SK-N-SH (cell line): ENCODE measurements at regions not wholly inside any gene's neighbourhood (a gene's known extent, or its start where the extent isn't known, plus 50 kb on each side); places are given as distances from the start of the nearest gene placed in this dataset.

Experiments used
- CTCF ChIA-PET: fragments of 300-600, 350-600 bp; formaldehyde crosslinking; extraction: SDS; loops from one replicate; lab custom pipeline; 2021; lab: Yijun Ruan, JAX
- POLR2A ChIA-PET: fragments of 350-600 bp; sonication (Branson Sonifier 250); formaldehyde crosslinking; extraction: SDS; loops from one replicate; lab custom pipeline; 2020; ENCODE audit warnings: antibody characterized with exemption, inconsistent platforms; lab: Yijun Ruan, JAX
- DNase-seq: peaks from one replicate; pipeline ENCODE4 v3.0.0; 2012
- H2AFZ ChIP-seq: fragments of 200-600 bp; sonication (generic); 2 replicates; pipeline ENCODE4 v1.8.1; 2016; ENCODE audit warnings: antibody characterized with exemption, mild to moderate bottlenecking, low read depth
- H3F3A ChIP-seq: fragments of 200-600 bp; sonication (generic); replicated peaks from 2 replicates; pipeline ENCODE3; 2016; ENCODE audit warnings: antibody characterized with exemption, mild to moderate bottlenecking; ENCODE audit not compliant: insufficient read depth
- H3K27ac ChIP-seq, 2 experiments: fragments of 200-500 bp in 1 of 2; fragments of 200-600 bp in 1 of 2; sonication (Bioruptor generic) in 1 of 2; sonication (generic), shearing (Covaris generic) in 1 of 2; 2 replicates each; pipeline versions ENCODE4 v1.5.1 to v1.6.1; 2014 to 2016; ENCODE audit warnings: low read depth in 2 of 2, inconsistent platforms in 1 of 2, low read length in 1 of 2, mild to moderate bottlenecking in 1 of 2, mixed read lengths in 1 of 2
- H3K27me3 ChIP-seq: fragments of 200-600 bp; sonication (generic), shearing (Covaris generic); 2 replicates; pipeline ENCODE4 v1.6.1; 2016; ENCODE audit warnings: mixed run types; ENCODE audit not compliant: insufficient read depth
- H3K36me3 ChIP-seq, 2 experiments: fragments of 200-500 bp in 1 of 2; fragments of 200-600 bp in 1 of 2; sonication (Bioruptor generic) in 1 of 2; sonication (generic) in 1 of 2; replicated peaks in 1 of 2; 2 replicates each; pipeline versions ENCODE3 to v1.5.1; 2014 to 2016; ENCODE audit warnings: low read length in 1 of 2, mild to moderate bottlenecking in 1 of 2; ENCODE audit not compliant: insufficient read depth in 2 of 2, control insufficient read depth in 1 of 2
- H3K4me1 ChIP-seq, 2 experiments: fragments of 200-500 bp in 1 of 2; fragments of 200-600 bp in 1 of 2; sonication (Bioruptor generic) in 1 of 2; sonication (generic), shearing (Covaris generic) in 1 of 2; 2 replicates each; pipeline versions ENCODE4 v1.5.1 to v1.6.1; 2014 to 2016; ENCODE audit warnings: low read depth in 1 of 2, low read length in 1 of 2, mixed run types in 1 of 2; ENCODE audit not compliant: insufficient read depth in 2 of 2, control insufficient read depth in 1 of 2
- H3K4me2 ChIP-seq: fragments of 200-600 bp; sonication (generic), shearing (Covaris generic); 2 replicates; pipeline ENCODE4 v1.6.1; 2017; ENCODE audit warnings: mixed run types
- H3K4me3 ChIP-seq, 2 experiments: fragments of 200-500 bp in 1 of 2; fragments of 200-600 bp in 1 of 2; sonication (Bioruptor generic) in 1 of 2; sonication (generic), shearing (Covaris generic) in 1 of 2; 2 replicates each; pipeline versions ENCODE4 v1.5.1 to v1.8.1; 2014 to 2016; ENCODE audit warnings: low read depth in 2 of 2, inconsistent platforms in 1 of 2, low read length in 1 of 2, mild to moderate bottlenecking in 1 of 2, mixed read lengths in 1 of 2, moderate library complexity in 1 of 2
- H3K79me2 ChIP-seq: fragments of 200-600 bp; sonication (generic); 2 replicates; pipeline ENCODE4 v1.8.1; 2017; ENCODE audit warnings: mild to moderate bottlenecking; ENCODE audit not compliant: insufficient read depth
- H3K9ac ChIP-seq: fragments of 200-600 bp; sonication (generic); 2 replicates; pipeline ENCODE4 v1.6.1; 2017; ENCODE audit warnings: mixed run types
- H3K9me2 ChIP-seq: fragments of 200-600 bp; sonication (generic); 2 replicates; pipeline ENCODE4 v1.6.1; 2017; ENCODE audit warnings: mixed run types
- H3K9me3 ChIP-seq: fragments of 200-600 bp; sonication (generic); 2 replicates; pipeline ENCODE4 v1.6.1; 2017; ENCODE audit warnings: mixed run types, mild to moderate bottlenecking, moderate library complexity
- H4K20me1 ChIP-seq: fragments of 200-600 bp; sonication (generic); 2 replicates; pipeline ENCODE4 v1.6.1; 2017; ENCODE audit warnings: mild to moderate bottlenecking, mixed run types; ENCODE audit not compliant: insufficient read depth
- CHD2 ChIP-seq: fragments of 150-350 bp; IDR thresholded peaks from 2 replicates; pipeline ENCODE4 v1.6.1; 2018; ENCODE audit warnings: low read length; ENCODE audit not compliant: partially characterized antibody
- ELF1 ChIP-seq: IDR thresholded peaks from 2 replicates; pipeline ENCODE4 v1.4.0; 2012
- EP300 ChIP-seq, 2 experiments: IDR thresholded peaks; 2 replicates each; pipeline versions ENCODE4 v1.4.0 to v1.6.1; 2012; ENCODE audit warnings: borderline replicate concordance in 1 of 2, low read depth in 1 of 2, low read length in 1 of 2
- EZH2phosphoT487 ChIP-seq: fragments of 200-600 bp; sonication (generic); IDR thresholded peaks from 2 replicates; pipeline ENCODE4 v1.6.1; 2017; ENCODE audit warnings: low read depth, mixed run types, mild to moderate bottlenecking, antibody characterized with exemption, moderate library complexity, borderline replicate concordance
- FOSL2 ChIP-seq: IDR thresholded peaks from 2 replicates; pipeline ENCODE4 v1.4.0; 2012; ENCODE audit warnings: low read depth, mild to moderate bottlenecking, moderate library complexity, borderline replicate concordance
- FOXJ3 ChIP-seq: sonication (generic); formaldehyde crosslinking; IDR thresholded peaks from 2 replicates; pipeline ENCODE4 v1.5.1; 2020; ENCODE audit warnings: mild to moderate bottlenecking, missing genetic modification reagents
- GABPA ChIP-seq: IDR thresholded peaks from 2 replicates; pipeline ENCODE4 v1.4.0; 2012; ENCODE audit warnings: low read depth, mild to moderate bottlenecking
- JUND ChIP-seq: IDR thresholded peaks from 2 replicates; pipeline ENCODE4 v1.4.0; 2012
- MXI1 ChIP-seq: IDR thresholded peaks from 2 replicates; pipeline ENCODE4 v1.6.1; 2012; ENCODE audit warnings: mild to moderate bottlenecking, low read depth, low read length, improper control_type of control experiment
- NRF1 ChIP-seq: IDR thresholded peaks from 2 replicates; pipeline ENCODE4 v1.6.1; 2012; ENCODE audit warnings: low read depth, mild to moderate bottlenecking, low read length
- POLR2AphosphoS5 ChIP-seq: IDR thresholded peaks from 2 replicates; pipeline ENCODE4 v1.6.1; 2012; ENCODE audit warnings: low read depth, low read length
- RFX5 ChIP-seq: IDR thresholded peaks from 2 replicates; pipeline ENCODE4 v1.6.1; 2012; ENCODE audit warnings: mild to moderate bottlenecking, improper control_type of control experiment, low read length
- SIN3A ChIP-seq: IDR thresholded peaks from 2 replicates; pipeline ENCODE4 v1.6.1; 2012; ENCODE audit warnings: low read depth, mild to moderate bottlenecking, low read length, moderate library complexity, borderline replicate concordance
- TCF12 ChIP-seq: IDR thresholded peaks from 2 replicates; pipeline ENCODE4 v1.4.0; 2012
- TEAD4 ChIP-seq: IDR thresholded peaks from 2 replicates; pipeline ENCODE4 v1.4.0; 2012; ENCODE audit warnings: mild to moderate bottlenecking, borderline replicate concordance; ENCODE audit not compliant: insufficient read depth
- WGBS: methylation state at CpG from one replicate; pipeline ENCODE4 v1.1.6; 2017; ENCODE audit warnings: low lambda C conversion rate; 5-methylcytosine and 5-hydroxymethylcytosine counted together
- TF ChIP-seq, protein P1 (sequence below): IDR thresholded peaks from 2 replicates; pipeline ENCODE4 v1.6.1; 2012; ENCODE audit warnings: mild to moderate bottlenecking, low read depth, low read length, moderate library complexity
- TF ChIP-seq, protein P2 (sequence below): fragments of 150-350 bp; IDR thresholded peaks from 2 replicates; pipeline ENCODE4 v1.6.1; 2017; ENCODE audit warnings: antibody characterized with exemption, low read length, low read depth, borderline replicate concordance
- TF ChIP-seq, protein P3 (sequence below): fragments of 150-350 bp; IDR thresholded peaks from 2 replicates; pipeline ENCODE4 v1.6.1; 2016; ENCODE audit warnings: mild to moderate bottlenecking, low read depth, low read length
- TF ChIP-seq, protein P4 (sequence below): IDR thresholded peaks from 2 replicates; pipeline ENCODE4 v1.4.0; 2012; ENCODE audit warnings: low read depth, borderline replicate concordance
- TF ChIP-seq, protein P5 (sequence below): IDR thresholded peaks from 2 replicates; pipeline ENCODE4 v1.4.0; 2012; ENCODE audit warnings: low read depth, borderline replicate concordance

DNA sequence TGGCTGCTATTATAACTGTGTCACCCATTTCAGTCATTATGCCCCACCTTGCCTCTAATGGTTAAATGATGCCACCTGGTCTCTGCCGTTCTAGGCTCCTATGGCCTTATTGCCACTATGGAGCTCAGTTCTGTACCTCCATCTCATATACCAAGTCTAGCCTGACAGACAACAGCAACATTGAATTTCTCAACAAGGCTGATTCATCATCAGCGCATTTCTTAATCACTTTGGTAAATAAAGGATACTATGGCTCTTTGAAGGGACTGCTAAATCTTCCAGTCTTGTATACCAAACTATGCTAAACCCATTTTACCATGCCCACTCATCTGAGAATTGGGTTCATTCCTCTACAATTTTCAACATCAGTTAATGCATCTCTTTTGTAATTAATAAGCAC lies 784.5 kb upstream of the CELF4 start:
- 24% methylated on average over 2 of the region's 2 CpGs for WGBS

More for the DNA sequence above, 784.5 kb upstream of the CELF4 start:
- Histone ChIP-seq H3F3A (no peaks in the 10 kb centered on the region), H3K27me3 (no peaks in the 10 kb centered on the region), H3K4me3 (no peak overlapping the region), H3K79me2 (no peaks in the 10 kb centered on the region), H4K20me1 (no peaks in the 10 kb centered on the region), H3K4me2 (no peak overlapping the region), H3K4me1 (no peaks in the 10 kb centered on the region), H2AFZ (no peak overlapping the region), H3K9ac (no peak overlapping the region), H3K36me3 (no peaks in the 10 kb centered on the region), H3K9me3 (peaks cover 6% of the 10 kb centered on the region; the same call in 1 of the 2 replicates), H3K9me2 (no peaks in the 10 kb centered on the region), H3K27ac (no peak overlapping the region)
- ChIA-PET POLR2A (no interaction called here), CTCF (no interaction called here)
- DNase-seq: no peak
- TF ChIP-seq POLR2AphosphoS5 (no peak), NRF1 (no peak), EP300 (IDR thresholded peaks at IDR 0.05; ENCODE audit: borderline replicate concordance in 1 of 2, low read depth in 1 of 2, low read length in 1 of 2) (no peak), SIN3A (no peak), TCF12 (no peak), CHD2 (no peak), FOSL2 (no peak), FOXJ3 (no peak), ELF1 (no peak), EZH2phosphoT487 (no peak), GABPA (no peak), TEAD4 (no peak), RFX5 (no peak), MXI1 (no peak), JUND (no peak)
- TF ChIP-seq, protein P1, sequence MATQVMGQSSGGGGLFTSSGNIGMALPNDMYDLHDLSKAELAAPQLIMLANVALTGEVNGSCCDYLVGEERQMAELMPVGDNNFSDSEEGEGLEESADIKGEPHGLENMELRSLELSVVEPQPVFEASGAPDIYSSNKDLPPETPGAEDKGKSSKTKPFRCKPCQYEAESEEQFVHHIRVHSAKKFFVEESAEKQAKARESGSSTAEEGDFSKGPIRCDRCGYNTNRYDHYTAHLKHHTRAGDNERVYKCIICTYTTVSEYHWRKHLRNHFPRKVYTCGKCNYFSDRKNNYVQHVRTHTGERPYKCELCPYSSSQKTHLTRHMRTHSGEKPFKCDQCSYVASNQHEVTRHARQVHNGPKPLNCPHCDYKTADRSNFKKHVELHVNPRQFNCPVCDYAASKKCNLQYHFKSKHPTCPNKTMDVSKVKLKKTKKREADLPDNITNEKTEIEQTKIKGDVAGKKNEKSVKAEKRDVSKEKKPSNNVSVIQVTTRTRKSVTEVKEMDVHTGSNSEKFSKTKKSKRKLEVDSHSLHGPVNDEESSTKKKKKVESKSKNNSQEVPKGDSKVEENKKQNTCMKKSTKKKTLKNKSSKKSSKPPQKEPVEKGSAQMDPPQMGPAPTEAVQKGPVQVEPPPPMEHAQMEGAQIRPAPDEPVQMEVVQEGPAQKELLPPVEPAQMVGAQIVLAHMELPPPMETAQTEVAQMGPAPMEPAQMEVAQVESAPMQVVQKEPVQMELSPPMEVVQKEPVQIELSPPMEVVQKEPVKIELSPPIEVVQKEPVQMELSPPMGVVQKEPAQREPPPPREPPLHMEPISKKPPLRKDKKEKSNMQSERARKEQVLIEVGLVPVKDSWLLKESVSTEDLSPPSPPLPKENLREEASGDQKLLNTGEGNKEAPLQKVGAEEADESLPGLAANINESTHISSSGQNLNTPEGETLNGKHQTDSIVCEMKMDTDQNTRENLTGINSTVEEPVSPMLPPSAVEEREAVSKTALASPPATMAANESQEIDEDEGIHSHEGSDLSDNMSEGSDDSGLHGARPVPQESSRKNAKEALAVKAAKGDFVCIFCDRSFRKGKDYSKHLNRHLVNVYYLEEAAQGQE: no peak
- TF ChIP-seq, protein P2, sequence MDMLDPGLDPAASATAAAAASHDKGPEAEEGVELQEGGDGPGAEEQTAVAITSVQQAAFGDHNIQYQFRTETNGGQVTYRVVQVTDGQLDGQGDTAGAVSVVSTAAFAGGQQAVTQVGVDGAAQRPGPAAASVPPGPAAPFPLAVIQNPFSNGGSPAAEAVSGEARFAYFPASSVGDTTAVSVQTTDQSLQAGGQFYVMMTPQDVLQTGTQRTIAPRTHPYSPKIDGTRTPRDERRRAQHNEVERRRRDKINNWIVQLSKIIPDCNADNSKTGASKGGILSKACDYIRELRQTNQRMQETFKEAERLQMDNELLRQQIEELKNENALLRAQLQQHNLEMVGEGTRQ: no peak
- TF ChIP-seq, protein P3, sequence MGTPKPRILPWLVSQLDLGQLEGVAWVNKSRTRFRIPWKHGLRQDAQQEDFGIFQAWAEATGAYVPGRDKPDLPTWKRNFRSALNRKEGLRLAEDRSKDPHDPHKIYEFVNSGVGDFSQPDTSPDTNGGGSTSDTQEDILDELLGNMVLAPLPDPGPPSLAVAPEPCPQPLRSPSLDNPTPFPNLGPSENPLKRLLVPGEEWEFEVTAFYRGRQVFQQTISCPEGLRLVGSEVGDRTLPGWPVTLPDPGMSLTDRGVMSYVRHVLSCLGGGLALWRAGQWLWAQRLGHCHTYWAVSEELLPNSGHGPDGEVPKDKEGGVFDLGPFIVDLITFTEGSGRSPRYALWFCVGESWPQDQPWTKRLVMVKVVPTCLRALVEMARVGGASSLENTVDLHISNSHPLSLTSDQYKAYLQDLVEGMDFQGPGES: no peak
- TF ChIP-seq, protein P4, sequence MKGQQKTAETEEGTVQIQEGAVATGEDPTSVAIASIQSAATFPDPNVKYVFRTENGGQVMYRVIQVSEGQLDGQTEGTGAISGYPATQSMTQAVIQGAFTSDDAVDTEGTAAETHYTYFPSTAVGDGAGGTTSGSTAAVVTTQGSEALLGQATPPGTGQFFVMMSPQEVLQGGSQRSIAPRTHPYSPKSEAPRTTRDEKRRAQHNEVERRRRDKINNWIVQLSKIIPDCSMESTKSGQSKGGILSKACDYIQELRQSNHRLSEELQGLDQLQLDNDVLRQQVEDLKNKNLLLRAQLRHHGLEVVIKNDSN: no peak
- TF ChIP-seq, protein P5, sequence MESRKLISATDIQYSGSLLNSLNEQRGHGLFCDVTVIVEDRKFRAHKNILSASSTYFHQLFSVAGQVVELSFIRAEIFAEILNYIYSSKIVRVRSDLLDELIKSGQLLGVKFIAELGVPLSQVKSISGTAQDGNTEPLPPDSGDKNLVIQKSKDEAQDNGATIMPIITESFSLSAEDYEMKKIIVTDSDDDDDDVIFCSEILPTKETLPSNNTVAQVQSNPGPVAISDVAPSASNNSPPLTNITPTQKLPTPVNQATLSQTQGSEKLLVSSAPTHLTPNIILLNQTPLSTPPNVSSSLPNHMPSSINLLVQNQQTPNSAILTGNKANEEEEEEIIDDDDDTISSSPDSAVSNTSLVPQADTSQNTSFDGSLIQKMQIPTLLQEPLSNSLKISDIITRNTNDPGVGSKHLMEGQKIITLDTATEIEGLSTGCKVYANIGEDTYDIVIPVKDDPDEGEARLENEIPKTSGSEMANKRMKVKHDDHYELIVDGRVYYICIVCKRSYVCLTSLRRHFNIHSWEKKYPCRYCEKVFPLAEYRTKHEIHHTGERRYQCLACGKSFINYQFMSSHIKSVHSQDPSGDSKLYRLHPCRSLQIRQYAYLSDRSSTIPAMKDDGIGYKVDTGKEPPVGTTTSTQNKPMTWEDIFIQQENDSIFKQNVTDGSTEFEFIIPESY: no peak
